ENCODE measurements at regions not wholly inside any gene's neighbourhood (a gene's known extent, or its start where the extent isn't known, plus 50 kb on each side); places are given as distances from the start of the nearest gene placed in this dataset.

- TF ChIP-seq POLR2A (IDR thresholded peaks at IDR 0.05), result no peak
- TF ChIP-seq CTCF (IDR thresholded peaks at IDR 0.05), result no peak
Observed at GRCh38 chr6:15974817-15975216, 154.1 kb upstream of the MYLIP start.

Measured in right lobe of liver (tissue), 4 donors.